ENCODE measurements at regions not wholly inside any gene's neighbourhood (a gene's known extent, or its start where the extent isn't known, plus 50 kb on each side); places are given as distances from the start of the nearest gene placed in this dataset.

DNA sequence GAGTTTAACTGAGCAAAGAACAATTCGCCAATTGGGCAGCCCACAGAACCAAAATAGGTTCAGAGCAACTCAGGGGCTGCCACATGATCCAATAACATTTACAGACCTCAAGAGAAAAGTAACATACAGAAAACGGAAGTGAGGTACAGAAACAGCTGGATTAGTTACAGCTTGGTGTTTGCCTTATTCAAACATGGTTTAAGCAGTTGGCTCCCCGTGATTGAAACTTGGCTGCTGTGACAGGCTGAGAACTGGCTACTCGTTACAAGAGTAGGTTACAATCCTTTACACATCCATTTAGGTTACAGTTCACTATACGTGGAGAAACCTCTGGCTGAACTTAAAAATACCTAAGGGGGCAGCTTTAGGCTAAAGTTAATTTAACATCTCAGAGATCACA, 673.1 kb upstream of the PHF14 start:
- no peaks in the 10 kb centered on the region for H3K79me2 ChIP-seq (ENCODE audit: insufficient read depth, low read length)
- H3K4me3 ChIP-seq (replicated peaks in 1 of 2; ENCODE audit: low read depth in 1 of 2, low read length in 2 of 2) = no peak overlapping the region
- H3K9me2 ChIP-seq (ENCODE audit: insufficient read depth) = no peaks in the 10 kb centered on the region
- ChIA-PET CTCF (no interaction called here), POLR2A (no interaction called here), RAD21 (ENCODE audit: low non-redundant PET in 1 of 2, low total read pairs in 2 of 2, uncharacterized antibody in 2 of 2, unreplicated experiment in 2 of 2) (no interaction called here)
- ATAC-seq (no peak), DNase-seq (ENCODE audit: low read depth, low spot score) (no peak)
- H3K4me1 ChIP-seq (ENCODE audit: control insufficient read depth in 1 of 2, insufficient read depth in 2 of 2, low read length in 2 of 2) = no peaks in the 10 kb centered on the region
- H3K27ac ChIP-seq (ENCODE audit: low read depth, low read length) = no peak overlapping the region
- no TSS peak for BruUV-seq (replicated peaks)
- no peaks in the 10 kb centered on the region for H3K27me3 ChIP-seq (ENCODE audit: insufficient read depth, low read length)
- TF ChIP-seq SP1 (IDR thresholded peaks at IDR 0.05; ENCODE audit: low read depth) (no peak), CEBPB (IDR thresholded peaks at IDR 0.05; ENCODE audit: low read depth) (no peak), ZNF274 (IDR thresholded peaks at IDR 0.05; ENCODE audit: low read depth, low read length) (no peak), EZH2phosphoT487 (IDR thresholded peaks at IDR 0.05; ENCODE audit: borderline replicate concordance) (no peak), POLR2AphosphoS5 (IDR thresholded peaks at IDR 0.05; ENCODE audit: low read depth, low read length) (no peak), FOSL1 (IDR thresholded peaks at IDR 0.05; ENCODE audit: low read depth) (no peak), ELF1 (IDR thresholded peaks at IDR 0.05; ENCODE audit: borderline replicate concordance, low read depth) (no peak), SIN3A (IDR thresholded peaks at IDR 0.05; ENCODE audit: low read depth) (no peak), YY1 (IDR thresholded peaks at IDR 0.05; ENCODE audit: extremely low read depth, insufficient replicate concordance, low read depth, low read length) (no peak), CBX3 (IDR thresholded peaks at IDR 0.05; ENCODE audit: low read depth) (no peak), EZH2 (IDR thresholded peaks at IDR 0.05) (no peak), POLR2A (IDR thresholded peaks at IDR 0.05; ENCODE audit: borderline replicate concordance, extremely low read depth, insufficient read depth, insufficient read length) (no peak), RAD21 (IDR thresholded peaks at IDR 0.05; ENCODE audit: low read depth) (no peak)
- TF ChIP-seq, protein P1, sequence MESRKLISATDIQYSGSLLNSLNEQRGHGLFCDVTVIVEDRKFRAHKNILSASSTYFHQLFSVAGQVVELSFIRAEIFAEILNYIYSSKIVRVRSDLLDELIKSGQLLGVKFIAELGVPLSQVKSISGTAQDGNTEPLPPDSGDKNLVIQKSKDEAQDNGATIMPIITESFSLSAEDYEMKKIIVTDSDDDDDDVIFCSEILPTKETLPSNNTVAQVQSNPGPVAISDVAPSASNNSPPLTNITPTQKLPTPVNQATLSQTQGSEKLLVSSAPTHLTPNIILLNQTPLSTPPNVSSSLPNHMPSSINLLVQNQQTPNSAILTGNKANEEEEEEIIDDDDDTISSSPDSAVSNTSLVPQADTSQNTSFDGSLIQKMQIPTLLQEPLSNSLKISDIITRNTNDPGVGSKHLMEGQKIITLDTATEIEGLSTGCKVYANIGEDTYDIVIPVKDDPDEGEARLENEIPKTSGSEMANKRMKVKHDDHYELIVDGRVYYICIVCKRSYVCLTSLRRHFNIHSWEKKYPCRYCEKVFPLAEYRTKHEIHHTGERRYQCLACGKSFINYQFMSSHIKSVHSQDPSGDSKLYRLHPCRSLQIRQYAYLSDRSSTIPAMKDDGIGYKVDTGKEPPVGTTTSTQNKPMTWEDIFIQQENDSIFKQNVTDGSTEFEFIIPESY (IDR thresholded peaks at IDR 0.05; ENCODE audit: extremely low read depth, insufficient replicate concordance, low read length) = no peak
- TF ChIP-seq, protein P2, sequence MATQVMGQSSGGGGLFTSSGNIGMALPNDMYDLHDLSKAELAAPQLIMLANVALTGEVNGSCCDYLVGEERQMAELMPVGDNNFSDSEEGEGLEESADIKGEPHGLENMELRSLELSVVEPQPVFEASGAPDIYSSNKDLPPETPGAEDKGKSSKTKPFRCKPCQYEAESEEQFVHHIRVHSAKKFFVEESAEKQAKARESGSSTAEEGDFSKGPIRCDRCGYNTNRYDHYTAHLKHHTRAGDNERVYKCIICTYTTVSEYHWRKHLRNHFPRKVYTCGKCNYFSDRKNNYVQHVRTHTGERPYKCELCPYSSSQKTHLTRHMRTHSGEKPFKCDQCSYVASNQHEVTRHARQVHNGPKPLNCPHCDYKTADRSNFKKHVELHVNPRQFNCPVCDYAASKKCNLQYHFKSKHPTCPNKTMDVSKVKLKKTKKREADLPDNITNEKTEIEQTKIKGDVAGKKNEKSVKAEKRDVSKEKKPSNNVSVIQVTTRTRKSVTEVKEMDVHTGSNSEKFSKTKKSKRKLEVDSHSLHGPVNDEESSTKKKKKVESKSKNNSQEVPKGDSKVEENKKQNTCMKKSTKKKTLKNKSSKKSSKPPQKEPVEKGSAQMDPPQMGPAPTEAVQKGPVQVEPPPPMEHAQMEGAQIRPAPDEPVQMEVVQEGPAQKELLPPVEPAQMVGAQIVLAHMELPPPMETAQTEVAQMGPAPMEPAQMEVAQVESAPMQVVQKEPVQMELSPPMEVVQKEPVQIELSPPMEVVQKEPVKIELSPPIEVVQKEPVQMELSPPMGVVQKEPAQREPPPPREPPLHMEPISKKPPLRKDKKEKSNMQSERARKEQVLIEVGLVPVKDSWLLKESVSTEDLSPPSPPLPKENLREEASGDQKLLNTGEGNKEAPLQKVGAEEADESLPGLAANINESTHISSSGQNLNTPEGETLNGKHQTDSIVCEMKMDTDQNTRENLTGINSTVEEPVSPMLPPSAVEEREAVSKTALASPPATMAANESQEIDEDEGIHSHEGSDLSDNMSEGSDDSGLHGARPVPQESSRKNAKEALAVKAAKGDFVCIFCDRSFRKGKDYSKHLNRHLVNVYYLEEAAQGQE (IDR thresholded peaks at IDR 0.05; ENCODE audit: low read depth) = no peak
- TF ChIP-seq, protein P3, sequence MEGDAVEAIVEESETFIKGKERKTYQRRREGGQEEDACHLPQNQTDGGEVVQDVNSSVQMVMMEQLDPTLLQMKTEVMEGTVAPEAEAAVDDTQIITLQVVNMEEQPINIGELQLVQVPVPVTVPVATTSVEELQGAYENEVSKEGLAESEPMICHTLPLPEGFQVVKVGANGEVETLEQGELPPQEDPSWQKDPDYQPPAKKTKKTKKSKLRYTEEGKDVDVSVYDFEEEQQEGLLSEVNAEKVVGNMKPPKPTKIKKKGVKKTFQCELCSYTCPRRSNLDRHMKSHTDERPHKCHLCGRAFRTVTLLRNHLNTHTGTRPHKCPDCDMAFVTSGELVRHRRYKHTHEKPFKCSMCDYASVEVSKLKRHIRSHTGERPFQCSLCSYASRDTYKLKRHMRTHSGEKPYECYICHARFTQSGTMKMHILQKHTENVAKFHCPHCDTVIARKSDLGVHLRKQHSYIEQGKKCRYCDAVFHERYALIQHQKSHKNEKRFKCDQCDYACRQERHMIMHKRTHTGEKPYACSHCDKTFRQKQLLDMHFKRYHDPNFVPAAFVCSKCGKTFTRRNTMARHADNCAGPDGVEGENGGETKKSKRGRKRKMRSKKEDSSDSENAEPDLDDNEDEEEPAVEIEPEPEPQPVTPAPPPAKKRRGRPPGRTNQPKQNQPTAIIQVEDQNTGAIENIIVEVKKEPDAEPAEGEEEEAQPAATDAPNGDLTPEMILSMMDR (IDR thresholded peaks at IDR 0.05 in 2 of 3, conservative IDR thresholded peaks at IDR 0.05 in 1 of 3; ENCODE audit: borderline replicate concordance in 1 of 3, insufficient read depth in 1 of 3, low read depth in 2 of 3, low read length in 2 of 3) = no peak
- TF ChIP-seq, protein P4, sequence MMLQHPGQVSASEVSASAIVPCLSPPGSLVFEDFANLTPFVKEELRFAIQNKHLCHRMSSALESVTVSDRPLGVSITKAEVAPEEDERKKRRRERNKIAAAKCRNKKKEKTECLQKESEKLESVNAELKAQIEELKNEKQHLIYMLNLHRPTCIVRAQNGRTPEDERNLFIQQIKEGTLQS (IDR thresholded peaks at IDR 0.05) = no peak
- TF ChIP-seq, protein P5, sequence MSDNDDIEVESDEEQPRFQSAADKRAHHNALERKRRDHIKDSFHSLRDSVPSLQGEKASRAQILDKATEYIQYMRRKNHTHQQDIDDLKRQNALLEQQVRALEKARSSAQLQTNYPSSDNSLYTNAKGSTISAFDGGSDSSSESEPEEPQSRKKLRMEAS (IDR thresholded peaks at IDR 0.05) = no peak
- no peak overlapping the region for H3K9ac ChIP-seq (ENCODE audit: low read length)
- no peaks in the 10 kb centered on the region for H3K36me3 ChIP-seq (ENCODE audit: control insufficient read depth in 1 of 2, insufficient read depth in 2 of 2, low read length in 2 of 2)
- no peaks in the 10 kb centered on the region for H3K9me3 ChIP-seq (ENCODE audit: control insufficient read depth in 1 of 2, insufficient read depth in 1 of 2, low read depth in 1 of 2, low read length in 2 of 2)
- H2AFZ ChIP-seq (ENCODE audit: low read depth, low read length, poor library complexity, severe bottlenecking) = no peak overlapping the region
- intact Hi-C loops (cut with micrococcal nuclease) = no loop called here
- H4K20me1 ChIP-seq (ENCODE audit: insufficient read depth) = no peaks in the 10 kb centered on the region
- no peak overlapping the region for H3K4me2 ChIP-seq (ENCODE audit: low read length)
